Endothelial cell of umbilical vein (primary cell): ENCODE measurements at regions not wholly inside any gene's neighbourhood (a gene's known extent, or its start where the extent isn't known, plus 50 kb on each side); places are given as distances from the start of the nearest gene placed in this dataset.

Experiments used
- BruUV-seq: library from RNA; stranded (reverse); fragments of 400-500 nt; replicated peaks from 2 replicates; lab custom pipeline; 2021; lab: Mats Ljungman, UMichigan
- CTCF ChIA-PET: fragments of 300-600, 350-600 bp; sonication (Branson Sonifier 250); formaldehyde crosslinking; loops from one replicate; lab custom pipeline; 2021; ENCODE audit warnings: antibody characterized with exemption, inconsistent platforms; lab: Charles Lee
- POLR2A ChIA-PET: fragments of 300-600, 350-600 bp; sonication (Branson Sonifier 250); formaldehyde crosslinking; loops from one replicate; lab custom pipeline; 2021; ENCODE audit warnings: antibody characterized with exemption, inconsistent platforms; lab: Charles Lee
- DNase-seq: peaks from one replicate; pipeline ENCODE4 v3.0.0-alpha.2; 2011; ENCODE audit warnings: low read depth, low spot score
- FAIRE-seq: peaks from 2 replicates; lab custom pipeline; 2011; peaks lifted over from hg19 to GRCh38; lab: Jason Lieb, UNC
- H2AFZ ChIP-seq: 2 replicates; pipeline ENCODE4 v1.6.0; 2012; ENCODE audit warnings: low read depth, low read length, control low read depth, inconsistent platforms
- H3K27ac ChIP-seq: 2 replicates; pipeline ENCODE4 v1.5.1; 2011; ENCODE audit warnings: low read depth, mild to moderate bottlenecking, control low read depth, low read length, moderate library complexity; ENCODE audit not compliant: insufficient read depth
- H3K27me3 ChIP-seq, 2 experiments: 2 replicates each; pipeline versions ENCODE4 v1.6.0 to v1.6.1; 2011; ENCODE audit warnings: low read length in 2 of 2, mixed read lengths in 1 of 2; ENCODE audit not compliant: control insufficient read depth in 2 of 2, insufficient read depth in 2 of 2
- H3K36me3 ChIP-seq, 2 experiments: 2 replicates in 1 of 2; 3 replicates in 1 of 2; pipeline ENCODE4 v1.5.1; 2011; ENCODE audit warnings: low read length in 2 of 2, mild to moderate bottlenecking in 1 of 2, moderate library complexity in 1 of 2; ENCODE audit not compliant: control insufficient read depth in 2 of 2, insufficient read depth in 2 of 2; ENCODE audit errors: extremely low read depth in 1 of 2
- H3K4me1 ChIP-seq: 3 replicates; pipeline ENCODE4 v1.5.1; 2011; ENCODE audit warnings: mild to moderate bottlenecking, low read length; ENCODE audit not compliant: control insufficient read depth, insufficient read depth; ENCODE audit errors: extremely low read depth
- H3K4me2 ChIP-seq: 2 replicates; pipeline ENCODE4 v1.6.1; 2011; ENCODE audit warnings: low read length, control low read depth, mixed read lengths; ENCODE audit not compliant: insufficient read depth
- H3K4me3 ChIP-seq, 3 experiments: fragments of 200-600 bp in 1 of 3; sonication (generic), shearing (Covaris generic) in 1 of 3; replicated peaks in 1 of 3; 2 replicates each; pipeline ENCODE4 v1.5.1; 2011 to 2016; ENCODE audit warnings: control low read depth in 3 of 3, low read length in 3 of 3, mild to moderate bottlenecking in 2 of 3, inconsistent platforms in 1 of 3, low read depth in 1 of 3, moderate library complexity in 1 of 3; ENCODE audit not compliant: insufficient read depth in 1 of 3
- H3K79me2 ChIP-seq: 2 replicates; pipeline ENCODE4 v1.6.0; 2012; ENCODE audit warnings: low read length, inconsistent platforms; ENCODE audit not compliant: control insufficient read depth, insufficient read depth
- H3K9ac ChIP-seq: replicated peaks from 2 replicates; pipeline ENCODE3; 2011; ENCODE audit warnings: low read length, control low read depth; ENCODE audit not compliant: insufficient read depth; ENCODE audit errors: extremely low read depth
- H3K9me1 ChIP-seq: replicated peaks from 3 replicates; pipeline ENCODE4 v1.6.0; 2011; ENCODE audit warnings: mild to moderate bottlenecking, low read length; ENCODE audit not compliant: control insufficient read depth, insufficient read depth; ENCODE audit errors: extremely low read depth
- H3K9me3 ChIP-seq: replicated peaks from 2 replicates; pipeline ENCODE4 v1.5.1; 2012; ENCODE audit warnings: low read length, inconsistent platforms; ENCODE audit not compliant: control insufficient read depth, insufficient read depth
- H4K20me1 ChIP-seq: replicated peaks from 2 replicates; pipeline ENCODE3; 2011; ENCODE audit warnings: mild to moderate bottlenecking, low read length; ENCODE audit not compliant: control insufficient read depth, insufficient read depth; ENCODE audit errors: extremely low read depth
- CTCF ChIP-seq, 2 donors: IDR thresholded peaks; 1 replicate in 1 of 2; 2 replicates in 1 of 2; pipeline ENCODE4 v1.5.1; 2011; ENCODE audit warnings: low read length in 2 of 2, mild to moderate bottlenecking in 2 of 2, moderate library complexity in 2 of 2, control low read depth in 1 of 2, inconsistent platforms in 1 of 2, low read depth in 1 of 2; ENCODE audit not compliant: insufficient read depth in 1 of 2; ENCODE audit errors: extremely low read depth in 1 of 2
- EZH2 ChIP-seq: IDR thresholded peaks from 2 replicates; pipeline ENCODE4 v1.6.1; 2012; ENCODE audit warnings: borderline replicate concordance, low read depth, mild to moderate bottlenecking, moderate library complexity, low read length, inconsistent platforms; ENCODE audit not compliant: severe bottlenecking
- FOS ChIP-seq: IDR thresholded peaks from 2 replicates; pipeline ENCODE4 v1.6.1; 2011; ENCODE audit warnings: mild to moderate bottlenecking, low read length, moderate library complexity, borderline replicate concordance; ENCODE audit not compliant: insufficient read depth
- GATA2 ChIP-seq: IDR thresholded peaks from 2 replicates; pipeline ENCODE4 v1.7.0; 2011; ENCODE audit warnings: low read depth, mild to moderate bottlenecking, moderate library complexity, mixed read lengths, low read length; ENCODE audit not compliant: insufficient read length, insufficient read depth
- JUN ChIP-seq: IDR thresholded peaks from 2 replicates; pipeline ENCODE4 v1.6.1; 2011; ENCODE audit warnings: borderline replicate concordance, low read depth; ENCODE audit not compliant: insufficient read length, insufficient read depth
- MAX ChIP-seq: IDR thresholded peaks from 2 replicates; pipeline ENCODE4 v1.6.1; 2011; ENCODE audit not compliant: insufficient read depth, insufficient read length
- MYC ChIP-seq: IDR thresholded peaks from one replicate; pipeline ENCODE4 v1.6.1; 2011; ENCODE audit warnings: mild to moderate bottlenecking, low read depth, low read length
- POLR2A ChIP-seq: IDR thresholded peaks from 2 replicates; pipeline ENCODE4 v1.6.1; 2012; ENCODE audit warnings: low read depth, mild to moderate bottlenecking, control low read depth, low read length
- dilution Hi-C: fragments of 300-500 bp; cut with MboI; formaldehyde crosslinking; loops from one replicate; pipeline ENCODE4 v1.15.0; 2019; ENCODE audit warnings: low sequenced_read_pairs; ENCODE audit not compliant: extremely low pct_ligation_motif_present
- intact Hi-C: fragments of 100-400 bp; cut with micrococcal nuclease; formaldehyde crosslinking; loops from one replicate; pipeline ENCODE4 v1.10.0; 2022

GRCh38 chr7:47649919-47650318 is 68.0 kb upstream of the TNS3 start:
- H2AFZ ChIP-seq: no peak overlapping the region
- no peaks in the 10 kb centered on the region for H3K9me3 ChIP-seq
- DNase-seq (no peak), FAIRE-seq (no peak)
- BruUV-seq: no TSS peak
- H4K20me1 ChIP-seq: no peaks in the 10 kb centered on the region
- TF ChIP-seq FOS (no peak), POLR2A (no peak), MYC (no peak), JUN (no peak), CTCF (IDR thresholded peaks at IDR 0.05; ENCODE audit: extremely low read depth in 1 of 2, insufficient read depth in 1 of 2, low read depth in 1 of 2, low read length in 2 of 2) (no peak), MAX (no peak), EZH2 (no peak), GATA2 (no peak)
- H3K36me3 ChIP-seq: no peaks in the 10 kb centered on the region
- H3K9me1 ChIP-seq: no peaks in the 10 kb centered on the region
- no peak overlapping the region for H3K9ac ChIP-seq
- H3K4me3 ChIP-seq: no peak overlapping the region
- peaks cover 9% of the 10 kb centered on the region for H3K4me1 ChIP-seq
- ChIA-PET CTCF (no interaction called here), POLR2A (no interaction called here)
- H3K27ac ChIP-seq: no peak overlapping the region
- dilution Hi-C loops (no loop called here), intact Hi-C loops (loop anchor here (5.0 kb wide), 1 partner anchor 167 kb away; no protein-coding TSS in a partner anchor)
- H3K4me2 ChIP-seq: no peak overlapping the region
- no peaks in the 10 kb centered on the region for H3K79me2 ChIP-seq
- H3K27me3 ChIP-seq: no peaks in the 10 kb centered on the region
